ENCODE measurements at regions not wholly inside any gene's neighbourhood (a gene's known extent, or its start where the extent isn't known, plus 50 kb on each side); places are given as distances from the start of the nearest gene placed in this dataset.

DNA sequence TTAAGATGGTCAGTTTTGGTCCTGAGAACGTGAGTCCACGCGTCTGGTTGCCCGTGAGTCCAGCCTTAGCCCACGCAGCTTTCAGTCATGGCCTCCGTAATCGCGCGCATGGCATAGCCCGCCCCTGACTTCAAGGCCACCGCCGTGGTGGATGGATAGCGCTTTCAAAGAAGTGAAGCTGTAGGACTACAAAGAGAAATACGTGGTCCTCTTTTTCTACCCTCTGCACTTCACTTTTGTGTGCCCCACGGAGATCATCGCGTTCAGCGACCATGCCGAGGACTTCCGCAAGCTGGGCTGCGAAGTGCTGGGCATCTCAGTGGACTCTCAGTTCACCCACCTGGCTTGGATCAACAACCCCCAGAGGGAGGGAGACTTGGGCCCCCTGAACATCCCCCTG, 142.0 kb upstream of the MCHR2 start:
- TF ChIP-seq, protein P1, sequence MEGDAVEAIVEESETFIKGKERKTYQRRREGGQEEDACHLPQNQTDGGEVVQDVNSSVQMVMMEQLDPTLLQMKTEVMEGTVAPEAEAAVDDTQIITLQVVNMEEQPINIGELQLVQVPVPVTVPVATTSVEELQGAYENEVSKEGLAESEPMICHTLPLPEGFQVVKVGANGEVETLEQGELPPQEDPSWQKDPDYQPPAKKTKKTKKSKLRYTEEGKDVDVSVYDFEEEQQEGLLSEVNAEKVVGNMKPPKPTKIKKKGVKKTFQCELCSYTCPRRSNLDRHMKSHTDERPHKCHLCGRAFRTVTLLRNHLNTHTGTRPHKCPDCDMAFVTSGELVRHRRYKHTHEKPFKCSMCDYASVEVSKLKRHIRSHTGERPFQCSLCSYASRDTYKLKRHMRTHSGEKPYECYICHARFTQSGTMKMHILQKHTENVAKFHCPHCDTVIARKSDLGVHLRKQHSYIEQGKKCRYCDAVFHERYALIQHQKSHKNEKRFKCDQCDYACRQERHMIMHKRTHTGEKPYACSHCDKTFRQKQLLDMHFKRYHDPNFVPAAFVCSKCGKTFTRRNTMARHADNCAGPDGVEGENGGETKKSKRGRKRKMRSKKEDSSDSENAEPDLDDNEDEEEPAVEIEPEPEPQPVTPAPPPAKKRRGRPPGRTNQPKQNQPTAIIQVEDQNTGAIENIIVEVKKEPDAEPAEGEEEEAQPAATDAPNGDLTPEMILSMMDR (conservative IDR thresholded peaks at IDR 0.05 in 1 of 2, IDR thresholded peaks at IDR 0.05 in 1 of 2; ENCODE audit: extremely low read depth in 1 of 2, insufficient read depth in 1 of 2, low read depth in 1 of 2, low read length in 2 of 2): no peak
- no peak for TF ChIP-seq EZH2 (IDR thresholded peaks at IDR 0.05; ENCODE audit: borderline replicate concordance, low read length)
